ENCODE measurements at regions not wholly inside any gene's neighbourhood (a gene's known extent, or its start where the extent isn't known, plus 50 kb on each side); places are given as distances from the start of the nearest gene placed in this dataset.

DNA sequence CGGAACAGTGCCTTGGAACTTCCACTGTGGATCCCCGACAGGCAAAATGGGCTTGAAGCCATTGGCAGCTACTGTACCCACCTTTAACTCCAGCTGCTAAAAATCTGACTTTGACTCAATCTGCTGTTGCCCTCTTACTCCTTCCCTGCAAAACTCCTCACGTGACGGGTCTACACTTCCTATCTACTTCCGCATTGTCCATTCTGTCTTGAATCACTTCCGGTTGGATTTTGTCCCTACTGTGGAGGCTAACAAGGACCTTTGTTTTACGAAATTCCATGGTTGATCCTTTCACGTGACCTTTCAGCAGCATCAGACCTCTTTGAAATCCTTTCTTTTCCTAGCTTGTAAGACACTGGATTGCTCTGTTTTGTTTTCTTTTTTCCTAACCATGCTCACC is 268.4 kb downstream of the PRDM2 start:
- TF ChIP-seq, protein P1, sequence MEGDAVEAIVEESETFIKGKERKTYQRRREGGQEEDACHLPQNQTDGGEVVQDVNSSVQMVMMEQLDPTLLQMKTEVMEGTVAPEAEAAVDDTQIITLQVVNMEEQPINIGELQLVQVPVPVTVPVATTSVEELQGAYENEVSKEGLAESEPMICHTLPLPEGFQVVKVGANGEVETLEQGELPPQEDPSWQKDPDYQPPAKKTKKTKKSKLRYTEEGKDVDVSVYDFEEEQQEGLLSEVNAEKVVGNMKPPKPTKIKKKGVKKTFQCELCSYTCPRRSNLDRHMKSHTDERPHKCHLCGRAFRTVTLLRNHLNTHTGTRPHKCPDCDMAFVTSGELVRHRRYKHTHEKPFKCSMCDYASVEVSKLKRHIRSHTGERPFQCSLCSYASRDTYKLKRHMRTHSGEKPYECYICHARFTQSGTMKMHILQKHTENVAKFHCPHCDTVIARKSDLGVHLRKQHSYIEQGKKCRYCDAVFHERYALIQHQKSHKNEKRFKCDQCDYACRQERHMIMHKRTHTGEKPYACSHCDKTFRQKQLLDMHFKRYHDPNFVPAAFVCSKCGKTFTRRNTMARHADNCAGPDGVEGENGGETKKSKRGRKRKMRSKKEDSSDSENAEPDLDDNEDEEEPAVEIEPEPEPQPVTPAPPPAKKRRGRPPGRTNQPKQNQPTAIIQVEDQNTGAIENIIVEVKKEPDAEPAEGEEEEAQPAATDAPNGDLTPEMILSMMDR (IDR thresholded peaks at IDR 0.05) = no peak
- no peak for TF ChIP-seq EZH2 (IDR thresholded peaks at IDR 0.05; ENCODE audit: borderline replicate concordance, insufficient read depth, low read depth, low read length, poor library complexity, severe bottlenecking)

Measured in B cell (primary cell).